ENCODE measurements at regions not wholly inside any gene's neighbourhood (a gene's known extent, or its start where the extent isn't known, plus 50 kb on each side); places are given as distances from the start of the nearest gene placed in this dataset.

GRCh38 chr7:12913002-12913401 is 225.6 kb downstream of the ARL4A start:
- WGBS, 2 donors: 43 to 48% methylated on average over 3 of the region's 3 CpGs
- no peak for DNase-seq (ENCODE audit: low spot score in 2 of 2)
- TF ChIP-seq, protein P1, sequence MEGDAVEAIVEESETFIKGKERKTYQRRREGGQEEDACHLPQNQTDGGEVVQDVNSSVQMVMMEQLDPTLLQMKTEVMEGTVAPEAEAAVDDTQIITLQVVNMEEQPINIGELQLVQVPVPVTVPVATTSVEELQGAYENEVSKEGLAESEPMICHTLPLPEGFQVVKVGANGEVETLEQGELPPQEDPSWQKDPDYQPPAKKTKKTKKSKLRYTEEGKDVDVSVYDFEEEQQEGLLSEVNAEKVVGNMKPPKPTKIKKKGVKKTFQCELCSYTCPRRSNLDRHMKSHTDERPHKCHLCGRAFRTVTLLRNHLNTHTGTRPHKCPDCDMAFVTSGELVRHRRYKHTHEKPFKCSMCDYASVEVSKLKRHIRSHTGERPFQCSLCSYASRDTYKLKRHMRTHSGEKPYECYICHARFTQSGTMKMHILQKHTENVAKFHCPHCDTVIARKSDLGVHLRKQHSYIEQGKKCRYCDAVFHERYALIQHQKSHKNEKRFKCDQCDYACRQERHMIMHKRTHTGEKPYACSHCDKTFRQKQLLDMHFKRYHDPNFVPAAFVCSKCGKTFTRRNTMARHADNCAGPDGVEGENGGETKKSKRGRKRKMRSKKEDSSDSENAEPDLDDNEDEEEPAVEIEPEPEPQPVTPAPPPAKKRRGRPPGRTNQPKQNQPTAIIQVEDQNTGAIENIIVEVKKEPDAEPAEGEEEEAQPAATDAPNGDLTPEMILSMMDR (IDR thresholded peaks at IDR 0.05): no peak
- TF ChIP-seq POLR2A (IDR thresholded peaks at IDR 0.05): no peak
- intact Hi-C loops (cut with DNase I; ENCODE audit: low total_unique reads): no loop called here
- no peak overlapping the region for H3K4me3 ChIP-seq (ENCODE audit: low read depth, poor library complexity, severe bottlenecking)

DNA sequence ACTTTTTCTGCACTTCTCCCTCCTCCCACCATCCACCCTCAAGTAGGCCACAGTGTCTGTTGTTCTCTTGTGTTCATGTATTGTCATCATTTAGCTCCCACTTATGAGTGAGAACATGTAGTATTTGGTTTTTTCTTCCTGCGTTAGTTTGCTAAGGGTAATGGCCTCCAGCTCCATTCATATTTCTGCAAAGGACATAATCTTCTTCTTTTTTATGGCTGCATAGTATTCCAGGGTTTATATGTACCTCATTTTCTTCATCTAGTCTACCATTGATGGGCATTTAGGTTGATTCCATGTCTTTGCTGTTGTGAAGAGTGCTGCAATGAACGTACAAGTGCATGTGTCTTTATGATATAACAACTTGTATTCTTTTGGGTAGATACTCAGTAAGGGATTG is 230.4 kb downstream of the ARL4A start:
- WGBS, 2 donors: 93 to 97% methylated on average over 2 of the region's 2 CpGs
- TF ChIP-seq, protein P1 (IDR thresholded peaks at IDR 0.05): no peak
- no peak overlapping the region for H3K4me3 ChIP-seq (ENCODE audit: low read depth, poor library complexity, severe bottlenecking)
- intact Hi-C loops (cut with DNase I; ENCODE audit: low total_unique reads): no loop called here
- DNase-seq (ENCODE audit: low spot score in 2 of 2): no peak

DNA sequence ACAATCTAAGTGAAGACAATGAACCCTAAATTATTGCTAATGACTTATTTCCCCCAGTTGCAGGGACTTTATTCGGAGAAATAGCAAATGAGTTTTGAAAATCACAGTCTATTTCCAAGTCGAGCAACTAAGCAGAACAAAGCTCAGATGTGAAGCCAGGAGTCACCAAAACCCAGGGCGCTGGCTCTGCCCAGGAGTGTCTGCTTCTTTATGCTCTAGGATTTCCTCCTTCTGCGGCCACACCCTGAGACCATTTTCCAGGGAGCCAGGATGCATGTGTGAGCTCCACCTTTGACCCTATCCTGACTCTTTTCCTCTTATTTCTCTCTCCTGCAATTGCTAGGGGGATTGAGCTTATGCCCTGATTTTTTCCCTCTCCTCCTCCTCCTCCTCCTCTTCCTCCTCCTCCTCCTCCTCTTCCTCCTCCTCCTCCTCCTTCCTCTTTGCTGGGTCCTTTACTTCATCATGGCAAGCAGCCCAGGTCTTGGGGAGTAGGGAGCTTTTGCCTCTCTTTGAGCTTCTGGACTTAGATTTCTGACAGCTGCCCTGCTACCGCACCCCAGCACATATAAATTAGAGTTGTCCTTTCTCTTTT is 234.4 kb downstream of the ARL4A start:
- TF ChIP-seq POLR2A (IDR thresholded peaks at IDR 0.05): no peak
- TF ChIP-seq, protein P1 (IDR thresholded peaks at IDR 0.05): no peak
- H3K4me3 ChIP-seq (ENCODE audit: low read depth, poor library complexity, severe bottlenecking): no peak overlapping the region
- no peak for DNase-seq (ENCODE audit: low spot score in 2 of 2)
- WGBS, 2 donors: 57 to 58% methylated on average over 5 of the region's 5 CpGs
- intact Hi-C loops (cut with DNase I; ENCODE audit: low total_unique reads): no loop called here

- 51 to 75% methylated on average over 4 of the region's 4 CpGs for WGBS, 2 donors
- TF ChIP-seq, protein P1 (IDR thresholded peaks at IDR 0.05): no peak
- TF ChIP-seq POLR2A (IDR thresholded peaks at IDR 0.05): no peak
- DNase-seq (ENCODE audit: low spot score in 2 of 2): no peak
- intact Hi-C loops (cut with DNase I; ENCODE audit: low total_unique reads): no loop called here
- no peak overlapping the region for H3K4me3 ChIP-seq (ENCODE audit: low read depth, poor library complexity, severe bottlenecking)
These were observed 236.5 kb downstream of the ARL4A start for GRCh38 chr7:12923971-12924370.

DNA sequence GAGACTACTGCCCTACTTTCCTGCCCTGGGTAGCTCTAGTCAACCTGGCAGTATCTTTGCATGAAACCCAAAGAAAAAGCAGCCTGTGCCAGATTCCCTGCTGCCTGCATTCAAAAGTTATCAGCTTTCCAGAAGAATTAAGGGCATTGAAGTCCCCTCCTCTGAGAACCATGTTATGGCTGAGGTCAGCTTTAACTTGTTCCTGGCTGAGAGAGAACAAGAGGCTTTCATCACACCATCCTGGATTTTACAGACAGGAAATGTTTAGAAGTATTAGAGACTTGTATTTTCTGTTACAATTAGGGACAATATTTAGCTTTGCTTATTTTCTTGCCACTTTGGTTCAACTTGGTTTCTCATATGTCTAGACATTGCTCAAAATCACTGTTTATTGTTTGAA is 238.8 kb downstream of the ARL4A start:
- DNase-seq (ENCODE audit: low spot score in 2 of 2): no peak
- intact Hi-C loops (cut with DNase I; ENCODE audit: low total_unique reads): no loop called here
- H3K4me3 ChIP-seq (ENCODE audit: low read depth, poor library complexity, severe bottlenecking): no peak overlapping the region
- TF ChIP-seq, protein P1 (IDR thresholded peaks at IDR 0.05): no peak
- TF ChIP-seq POLR2A (IDR thresholded peaks at IDR 0.05): no peak
